ENCODE measurements at regions not wholly inside any gene's neighbourhood (a gene's known extent, or its start where the extent isn't known, plus 50 kb on each side); places are given as distances from the start of the nearest gene placed in this dataset. TPM values are rescaled to one million over a fixed set of nuclear protein-coding genes. Genes with fewer than 3 reads are reported as not detected.
A peak's percentile ranks its signal among the peaks of the same experiment; 100 is the strongest.

- no peak for DNase-seq (ENCODE audit: low read depth in 2 of 3, low spot score in 2 of 3)
These were observed 58.7 kb downstream of the CYTL1 start for GRCh38 chr4:4960574-4960973.

- DNase-seq (ENCODE audit: low read depth in 2 of 3, low spot score in 2 of 3), result peak in 1 of 3 donors; percentile 10
These were observed 57.3 kb downstream of the CYTL1 start for GRCh38 chr4:4961936-4962335.

GRCh38 chr4:4962928-4963327, 56.3 kb downstream of the CYTL1 start:
- DNase-seq (ENCODE audit: low read depth in 2 of 3, low spot score in 2 of 3), result no peak

Small RNA genes in the stretch of these regions (small RNA-seq; reads per million reads assigned to genes)
- gene RN7SKP113, result not detected

Data from hematopoietic multipotent progenitor cell (in vitro differentiated cells).